ENCODE measurements at regions not wholly inside any gene's neighbourhood (a gene's known extent, or its start where the extent isn't known, plus 50 kb on each side); places are given as distances from the start of the nearest gene placed in this dataset.

GRCh38 chr6:147825848-147826247 is 317.4 kb downstream of the SAMD5 start:
- Mint-ChIP-seq H3K27me3 (no peaks in the 10 kb centered on the region), H3K4me3 (no peak overlapping the region), H3K36me3 (no peaks in the 10 kb centered on the region), H3K9me3 (no peaks in the 10 kb centered on the region), H3K27ac (no peak overlapping the region), H3K4me1 (no peaks in the 10 kb centered on the region)
- DNase-seq = no peak

- Mint-ChIP-seq H3K4me3 (no peak overlapping the region), H3K27ac (no peak overlapping the region), H3K9me3 (no peaks in the 10 kb centered on the region), H3K4me1 (no peaks in the 10 kb centered on the region), H3K27me3 (no peaks in the 10 kb centered on the region), H3K36me3 (no peaks in the 10 kb centered on the region)
- DNase-seq = no peak
Measured at GRCh38 chr6:147826698-147827097, 318.2 kb downstream of the SAMD5 start.

GRCh38 chr6:147829418-147829817 is 320.9 kb downstream of the SAMD5 start:
- no peak overlapping the region for H3K27ac Mint-ChIP-seq
- peaks cover 4% of the 10 kb centered on the region for H3K27me3 Mint-ChIP-seq
- H3K36me3 Mint-ChIP-seq = no peaks in the 10 kb centered on the region
- no peaks in the 10 kb centered on the region for H3K4me1 Mint-ChIP-seq
- H3K9me3 Mint-ChIP-seq = no peaks in the 10 kb centered on the region
- DNase-seq = no peak
- no peak overlapping the region for H3K4me3 Mint-ChIP-seq

- H3K27ac Mint-ChIP-seq = no peak overlapping the region
- no peak for DNase-seq
Measured at GRCh38 chr6:147829835-147830234, 321.3 kb downstream of the SAMD5 start.

GRCh38 chr6:147831356-147831755 is 322.9 kb downstream of the SAMD5 start:
- Mint-ChIP-seq H3K36me3 (no peaks in the 10 kb centered on the region), H3K27me3 (peaks cover 4% of the 10 kb centered on the region), H3K27ac (no peak overlapping the region), H3K4me3 (no peak overlapping the region), H3K4me1 (no peaks in the 10 kb centered on the region), H3K9me3 (no peaks in the 10 kb centered on the region)
- no peak for DNase-seq

More at GRCh38 chr6:147829835-147830234, 321.3 kb downstream of the SAMD5 start:
- H3K27me3 Mint-ChIP-seq = peaks cover 4% of the 10 kb centered on the region
- H3K4me3 Mint-ChIP-seq = no peak overlapping the region
- H3K4me1 Mint-ChIP-seq = no peaks in the 10 kb centered on the region
- H3K9me3 Mint-ChIP-seq = no peaks in the 10 kb centered on the region
- H3K36me3 Mint-ChIP-seq = no peaks in the 10 kb centered on the region

- Mint-ChIP-seq H3K4me3 (no peak overlapping the region), H3K36me3 (no peaks in the 10 kb centered on the region), H3K27me3 (peaks cover 4% of the 10 kb centered on the region), H3K27ac (no peak overlapping the region), H3K4me1 (no peaks in the 10 kb centered on the region), H3K9me3 (no peaks in the 10 kb centered on the region)
- no peak for DNase-seq
Measured at GRCh38 chr6:147833607-147834006, 325.1 kb downstream of the SAMD5 start.

- Mint-ChIP-seq H3K27ac (no peak overlapping the region), H3K4me3 (no peak overlapping the region), H3K36me3 (no peaks in the 10 kb centered on the region), H3K4me1 (no peaks in the 10 kb centered on the region), H3K27me3 (peaks cover 4% of the 10 kb centered on the region), H3K9me3 (no peaks in the 10 kb centered on the region)
- DNase-seq = no peak
Measured at GRCh38 chr6:147834084-147834776, 325.7 kb downstream of the SAMD5 start.

GRCh38 chr6:147837540-147837939 is 329.1 kb downstream of the SAMD5 start:
- Mint-ChIP-seq H3K9me3 (no peaks in the 10 kb centered on the region), H3K27me3 (peaks cover under 1% of the 10 kb centered on the region), H3K4me1 (no peaks in the 10 kb centered on the region), H3K27ac (no peak overlapping the region), H3K4me3 (no peak overlapping the region), H3K36me3 (no peaks in the 10 kb centered on the region)
- no peak for DNase-seq

DNA sequence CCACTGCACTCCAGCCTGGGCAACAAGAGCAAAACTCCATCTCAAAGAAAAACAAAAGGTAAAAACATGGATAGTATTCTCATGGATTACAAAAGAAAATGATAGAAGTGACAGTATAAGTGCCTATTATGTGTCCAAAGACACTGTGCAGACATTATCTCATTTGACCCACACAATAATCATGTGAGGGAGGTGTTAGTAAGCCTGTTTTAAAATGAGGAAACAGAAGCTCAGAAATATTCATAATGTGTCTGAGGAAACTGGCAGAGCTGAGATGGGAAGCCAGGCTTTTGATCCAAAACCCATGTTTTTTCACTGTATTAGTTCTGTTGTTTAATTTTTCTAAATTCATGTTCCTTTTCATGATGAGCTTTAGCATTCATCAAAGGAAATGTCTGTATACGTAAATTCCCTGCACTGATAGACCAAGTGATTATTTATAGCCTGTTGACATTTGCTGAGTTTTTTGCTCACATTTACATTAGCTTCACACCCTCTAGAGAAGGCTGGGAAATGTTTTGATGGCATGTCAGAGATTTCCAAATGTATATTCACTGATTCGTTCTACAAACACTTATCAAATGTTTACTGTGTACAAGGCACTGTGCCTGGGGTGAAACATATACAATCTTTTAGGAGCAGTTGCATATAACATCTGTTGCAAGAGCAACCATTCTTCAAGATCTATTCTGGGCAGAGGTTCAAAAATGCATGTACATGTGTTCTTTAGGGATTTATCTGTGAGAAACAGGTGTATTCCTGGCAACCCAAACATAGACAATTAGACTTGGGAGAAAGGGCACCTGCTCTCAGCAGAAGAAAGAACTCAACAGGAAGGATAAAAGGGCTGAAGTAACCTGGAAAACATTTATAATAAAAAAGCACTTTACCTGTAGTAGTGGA is 331.5 kb downstream of the SAMD5 start:
- H3K27me3 Mint-ChIP-seq = no peaks in the 10 kb centered on the region
- no peaks in the 10 kb centered on the region for H3K36me3 Mint-ChIP-seq
- H3K4me1 Mint-ChIP-seq = no peaks in the 10 kb centered on the region
- H3K4me3 Mint-ChIP-seq = no peak overlapping the region
- no peak for DNase-seq
- H3K9me3 Mint-ChIP-seq = no peaks in the 10 kb centered on the region
- H3K27ac Mint-ChIP-seq = no peak overlapping the region

DNA sequence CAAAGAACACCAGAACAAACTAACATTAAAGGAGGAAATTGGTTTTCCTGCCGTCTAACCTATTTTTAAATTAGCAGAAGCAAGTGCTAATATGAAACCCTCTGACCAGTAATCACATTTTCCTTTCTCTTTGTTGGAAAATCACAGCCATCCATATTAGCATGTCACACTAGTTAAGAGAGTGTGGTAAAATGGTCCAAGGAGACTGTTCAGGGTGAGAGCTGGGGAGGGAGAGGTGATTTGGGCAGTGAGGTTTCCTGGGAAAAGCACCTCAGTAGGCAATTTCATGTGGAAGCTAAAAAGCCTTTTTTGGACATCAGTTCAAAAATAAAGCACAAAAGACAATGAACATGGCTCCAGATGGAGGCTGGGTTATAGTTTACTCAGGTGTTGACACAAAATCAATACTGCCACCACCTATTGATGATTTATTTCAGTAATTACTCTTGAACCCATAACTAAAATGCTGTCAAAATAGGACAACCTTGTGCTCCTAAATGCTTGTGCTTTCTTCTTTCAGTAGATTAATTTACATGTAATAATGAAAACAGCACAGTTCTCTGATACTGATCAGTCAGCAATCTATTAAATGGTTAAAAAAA is 333.2 kb downstream of the SAMD5 start:
- Mint-ChIP-seq H3K27ac (no peak overlapping the region), H3K9me3 (no peaks in the 10 kb centered on the region), H3K4me3 (no peak overlapping the region), H3K36me3 (no peaks in the 10 kb centered on the region), H3K4me1 (no peaks in the 10 kb centered on the region), H3K27me3 (no peaks in the 10 kb centered on the region)
- no peak for DNase-seq

- no peak overlapping the region for H3K4me3 Mint-ChIP-seq
- H3K27ac Mint-ChIP-seq = no peak overlapping the region
- no peaks in the 10 kb centered on the region for H3K9me3 Mint-ChIP-seq
- no peaks in the 10 kb centered on the region for H3K27me3 Mint-ChIP-seq
- H3K36me3 Mint-ChIP-seq = no peaks in the 10 kb centered on the region
- DNase-seq = no peak
- H3K4me1 Mint-ChIP-seq = no peaks in the 10 kb centered on the region
Measured at GRCh38 chr6:147849401-147850330, 341.2 kb downstream of the SAMD5 start.

GRCh38 chr6:147852772-147853171 is 344.3 kb downstream of the SAMD5 start:
- H3K36me3 Mint-ChIP-seq = no peaks in the 10 kb centered on the region
- H3K4me3 Mint-ChIP-seq = no peak overlapping the region
- H3K4me1 Mint-ChIP-seq = no peaks in the 10 kb centered on the region
- no peak for DNase-seq
- no peaks in the 10 kb centered on the region for H3K27me3 Mint-ChIP-seq
- H3K9me3 Mint-ChIP-seq = no peaks in the 10 kb centered on the region
- H3K27ac Mint-ChIP-seq = no peak overlapping the region

DNA sequence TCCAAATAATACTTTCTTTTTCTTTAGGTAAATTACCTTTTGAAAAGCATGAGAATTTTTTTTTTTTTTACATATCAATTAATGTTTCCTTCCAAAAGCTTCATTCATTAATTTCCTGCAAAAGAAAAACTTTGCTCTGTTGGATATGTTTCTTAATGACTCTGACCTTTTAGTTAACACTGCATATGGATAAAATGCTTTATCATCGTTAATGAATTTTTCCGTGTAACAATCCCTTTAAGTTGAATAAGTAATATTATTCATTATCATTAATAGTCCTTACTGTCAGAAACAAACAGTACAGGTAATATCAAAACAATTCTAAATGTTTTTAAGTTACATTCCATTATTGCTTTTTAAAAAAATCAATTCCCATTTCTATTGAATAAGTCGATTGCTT is 345.1 kb downstream of the SAMD5 start:
- no peak overlapping the region for H3K27ac Mint-ChIP-seq
- no peaks in the 10 kb centered on the region for H3K9me3 Mint-ChIP-seq
- no peak overlapping the region for H3K4me3 Mint-ChIP-seq
- H3K4me1 Mint-ChIP-seq = no peaks in the 10 kb centered on the region
- DNase-seq = no peak
- H3K27me3 Mint-ChIP-seq = no peaks in the 10 kb centered on the region
- no peaks in the 10 kb centered on the region for H3K36me3 Mint-ChIP-seq

GRCh38 chr6:147855803-147856482 is 347.5 kb downstream of the SAMD5 start:
- Mint-ChIP-seq H3K4me3 (no peak overlapping the region), H3K4me1 (no peaks in the 10 kb centered on the region), H3K27ac (no peak overlapping the region), H3K9me3 (no peaks in the 10 kb centered on the region), H3K36me3 (no peaks in the 10 kb centered on the region), H3K27me3 (no peaks in the 10 kb centered on the region)
- DNase-seq = no peak
